A673 (cell line): ENCODE measurements at regions not wholly inside any gene's neighbourhood (a gene's known extent, or its start where the extent isn't known, plus 50 kb on each side); places are given as distances from the start of the nearest gene placed in this dataset.

Source experiments
- EZH2 ChIP-seq: fragments of 200-600 bp; sonication (generic); IDR thresholded peaks from 2 replicates; pipeline ENCODE4 v1.6.1; 2017; ENCODE audit warnings: borderline replicate concordance, low read depth, mild to moderate bottlenecking, mixed read lengths, antibody characterized with exemption, low read length; ENCODE audit not compliant: poor library complexity, severe bottlenecking
- TF ChIP-seq, protein P1 (sequence below): fragments of 300-800, 200-600 bp; sonication (generic); conservative IDR thresholded peaks from 2 replicates; pipeline ENCODE4 v1.5.1; 2017; ENCODE audit warnings: low read depth, mild to moderate bottlenecking, antibody characterized with exemption, low read length, moderate library complexity, mixed read lengths

DNA sequence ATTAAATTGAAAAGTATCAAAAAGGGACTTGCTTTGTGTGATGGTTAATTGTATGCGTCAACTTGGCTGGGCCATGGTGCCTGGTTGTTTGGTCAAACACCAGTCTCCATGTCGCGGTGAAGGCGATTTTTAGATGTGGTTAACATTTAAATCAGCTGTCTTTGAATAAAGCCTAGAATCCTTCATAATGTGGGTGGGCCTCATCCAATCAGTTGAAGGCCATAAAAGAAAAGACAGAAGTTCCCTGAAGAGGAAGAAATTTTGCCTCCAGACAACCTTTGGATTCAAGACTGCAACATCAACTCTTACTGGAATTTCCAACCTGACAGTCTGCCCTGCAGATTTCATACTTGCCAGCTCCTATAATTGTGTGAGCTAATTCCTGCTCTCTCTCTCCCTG is 160.5 kb downstream of the SH3BP4 start:
- TF ChIP-seq, protein P1, sequence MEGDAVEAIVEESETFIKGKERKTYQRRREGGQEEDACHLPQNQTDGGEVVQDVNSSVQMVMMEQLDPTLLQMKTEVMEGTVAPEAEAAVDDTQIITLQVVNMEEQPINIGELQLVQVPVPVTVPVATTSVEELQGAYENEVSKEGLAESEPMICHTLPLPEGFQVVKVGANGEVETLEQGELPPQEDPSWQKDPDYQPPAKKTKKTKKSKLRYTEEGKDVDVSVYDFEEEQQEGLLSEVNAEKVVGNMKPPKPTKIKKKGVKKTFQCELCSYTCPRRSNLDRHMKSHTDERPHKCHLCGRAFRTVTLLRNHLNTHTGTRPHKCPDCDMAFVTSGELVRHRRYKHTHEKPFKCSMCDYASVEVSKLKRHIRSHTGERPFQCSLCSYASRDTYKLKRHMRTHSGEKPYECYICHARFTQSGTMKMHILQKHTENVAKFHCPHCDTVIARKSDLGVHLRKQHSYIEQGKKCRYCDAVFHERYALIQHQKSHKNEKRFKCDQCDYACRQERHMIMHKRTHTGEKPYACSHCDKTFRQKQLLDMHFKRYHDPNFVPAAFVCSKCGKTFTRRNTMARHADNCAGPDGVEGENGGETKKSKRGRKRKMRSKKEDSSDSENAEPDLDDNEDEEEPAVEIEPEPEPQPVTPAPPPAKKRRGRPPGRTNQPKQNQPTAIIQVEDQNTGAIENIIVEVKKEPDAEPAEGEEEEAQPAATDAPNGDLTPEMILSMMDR, result no peak
- no peak for TF ChIP-seq EZH2
